Mucosa of rectum (tissue), 2 donors: ENCODE measurements at regions not wholly inside any gene's neighbourhood (a gene's known extent, or its start where the extent isn't known, plus 50 kb on each side); places are given as distances from the start of the nearest gene placed in this dataset.
"Not testable (repeated sequence)": the region's sequence is repeated elsewhere in the genome, so short reads cannot be mapped to it uniquely, and the experiment has no call there.

Source experiments
- H3K27ac ChIP-seq, 2 donors: one replicate each; pipeline ENCODE4 v1.7.0; 2013; ENCODE audit warnings: inconsistent platforms in 2 of 2, low read depth in 2 of 2, low read length in 2 of 2
- H3K27me3 ChIP-seq, 2 donors: one replicate each; pipeline ENCODE4 v1.7.0; 2013; ENCODE audit warnings: low read length in 2 of 2; ENCODE audit not compliant: control insufficient read depth in 2 of 2, insufficient read depth in 2 of 2
- H3K36me3 ChIP-seq, 2 donors: one replicate each; pipeline ENCODE4 v1.7.0; 2013; ENCODE audit warnings: low read length in 2 of 2; ENCODE audit not compliant: control insufficient read depth in 2 of 2, insufficient read depth in 2 of 2
- H3K4me1 ChIP-seq, 2 donors: one replicate each; pipeline ENCODE4 v1.7.0; 2013; ENCODE audit warnings: low read length in 2 of 2, mild to moderate bottlenecking in 1 of 2; ENCODE audit not compliant: control insufficient read depth in 2 of 2, insufficient read depth in 2 of 2
- H3K4me3 ChIP-seq, 2 donors: one replicate each; pipeline ENCODE4 v1.7.0; 2013; ENCODE audit warnings: low read length in 2 of 2
- H3K9ac ChIP-seq, 2 donors: one replicate each; pipeline ENCODE4 v1.7.0; 2013; ENCODE audit warnings: low read length in 2 of 2, low read depth in 1 of 2, mild to moderate bottlenecking in 1 of 2
- H3K9me3 ChIP-seq, 2 donors: one replicate each; pipeline ENCODE4 v1.7.0; 2013; ENCODE audit warnings: low read length in 2 of 2; ENCODE audit not compliant: control insufficient read depth in 2 of 2
- donor health status: healthy.
- donor health status: Normal muscosa, but diverticular disease.

GRCh38 chr20:30537459-30537858 lies 720.0 kb upstream of the DEFB115 start:
- not testable (repeated sequence) for H3K9ac ChIP-seq, H3K27ac ChIP-seq, H3K4me3 ChIP-seq

GRCh38 chr20:30540330-30541069 lies 717.0 kb upstream of the DEFB115 start:
- H3K4me3 ChIP-seq, result not testable (repeated sequence)

More at GRCh38 chr20:30537459-30537858, 720.0 kb upstream of the DEFB115 start:
- H3K9me3 ChIP-seq, H3K36me3 ChIP-seq, H3K4me1 ChIP-seq, H3K27me3 ChIP-seq: not testable (repeated sequence)

GRCh38 chr20:30551236-30551635 lies 706.2 kb upstream of the DEFB115 start:
- not testable (repeated sequence) for H3K9ac ChIP-seq, H3K9me3 ChIP-seq, H3K27me3 ChIP-seq, H3K36me3 ChIP-seq, H3K27ac ChIP-seq, H3K4me1 ChIP-seq, H3K4me3 ChIP-seq

More at GRCh38 chr20:30540330-30541069, 717.0 kb upstream of the DEFB115 start:
- H3K27me3 ChIP-seq, H3K9ac ChIP-seq, H3K36me3 ChIP-seq, H3K4me1 ChIP-seq, H3K9me3 ChIP-seq, H3K27ac ChIP-seq: not testable (repeated sequence)

GRCh38 chr20:30556797-30557196 lies 700.7 kb upstream of the DEFB115 start:
- H3K9ac ChIP-seq, H3K9me3 ChIP-seq, H3K27ac ChIP-seq, H3K4me1 ChIP-seq, H3K27me3 ChIP-seq, H3K4me3 ChIP-seq, H3K36me3 ChIP-seq: not testable (repeated sequence)

GRCh38 chr20:30565086-30565485 lies 692.4 kb upstream of the DEFB115 start:
- not testable (repeated sequence) for H3K4me3 ChIP-seq, H3K4me1 ChIP-seq, H3K27ac ChIP-seq, H3K9ac ChIP-seq, H3K27me3 ChIP-seq, H3K9me3 ChIP-seq, H3K36me3 ChIP-seq

- not testable (repeated sequence) for H3K4me1 ChIP-seq, H3K9ac ChIP-seq, H3K9me3 ChIP-seq, H3K27me3 ChIP-seq, H3K36me3 ChIP-seq, H3K27ac ChIP-seq, H3K4me3 ChIP-seq
Observed at GRCh38 chr20:30569867-30570266, 687.6 kb upstream of the DEFB115 start.

- H3K27ac ChIP-seq, H3K36me3 ChIP-seq, H3K4me3 ChIP-seq, H3K27me3 ChIP-seq, H3K4me1 ChIP-seq, H3K9ac ChIP-seq, H3K9me3 ChIP-seq: not testable (repeated sequence)
Observed at GRCh38 chr20:30570622-30571021, 686.8 kb upstream of the DEFB115 start.

- H3K4me1 ChIP-seq, H3K27ac ChIP-seq, H3K4me3 ChIP-seq, H3K9me3 ChIP-seq, H3K27me3 ChIP-seq, H3K9ac ChIP-seq, H3K36me3 ChIP-seq: not testable (repeated sequence)
Observed at GRCh38 chr20:30574337-30574736, 683.1 kb upstream of the DEFB115 start.

- H3K36me3 ChIP-seq, H3K9me3 ChIP-seq, H3K9ac ChIP-seq, H3K27ac ChIP-seq, H3K27me3 ChIP-seq, H3K4me1 ChIP-seq: not testable (repeated sequence)
- peak overlapping the region in 1 of 2 donors; percentile 70 for H3K4me3 ChIP-seq
Observed at GRCh38 chr20:30579069-30579468, 678.4 kb upstream of the DEFB115 start.

GRCh38 chr20:30579824-30580438 lies 677.5 kb upstream of the DEFB115 start:
- peak overlapping the region in 1 of 2 donors; percentile 9 for H3K27ac ChIP-seq
- not testable (repeated sequence) for H3K27me3 ChIP-seq, H3K9ac ChIP-seq, H3K4me1 ChIP-seq, H3K9me3 ChIP-seq, H3K36me3 ChIP-seq
- H3K4me3 ChIP-seq, result peak overlapping the region; percentile 59 to 70
